Gastroesophageal sphincter (tissue), 4 donors: ENCODE measurements at regions not wholly inside any gene's neighbourhood (a gene's known extent, or its start where the extent isn't known, plus 50 kb on each side); places are given as distances from the start of the nearest gene placed in this dataset.

Experiments used
- ATAC-seq: fragments of 150-250 bp; one replicate; pipeline ENCODE4 v1.9.1; 2016; ENCODE audit warnings: mild to moderate bottlenecking, moderate library complexity
- H3K27ac ChIP-seq, 4 donors: fragments of 200-600 bp; sonication (generic) in 3 of 4; 1 replicate in 3 of 4; 2 replicates in 1 of 4; pipeline ENCODE4 v1.5.1; 2016 to 2019
- H3K27me3 ChIP-seq: fragments of 200-600 bp; sonication (generic); one replicate; pipeline ENCODE4 v1.5.1; 2019
- H3K36me3 ChIP-seq, 2 donors: fragments of 200-600 bp; sonication (generic); one replicate each; pipeline ENCODE4 v1.5.1; 2019; ENCODE audit warnings: control low read depth in 1 of 2
- H3K4me1 ChIP-seq, 3 donors: fragments of 200-600 bp; sonication (generic); 1 replicate in 2 of 3; 2 replicates in 1 of 3; pipeline ENCODE4 v1.5.1; 2016 to 2019; ENCODE audit warnings: control low read depth in 2 of 3
- H3K4me3 ChIP-seq, 2 donors: fragments of 200-600 bp; sonication (generic); one replicate each; pipeline ENCODE4 v1.5.1; 2019; ENCODE audit warnings: mild to moderate bottlenecking in 1 of 2, moderate library complexity in 1 of 2
- H3K9me3 ChIP-seq, 3 donors: fragments of 200-600 bp; sonication (generic); one replicate each; pipeline ENCODE4 v1.5.1; 2017 to 2019; ENCODE audit warnings: control low read depth in 2 of 3
- CTCF ChIP-seq, 4 experiments: fragments of 200-600 bp in 2 of 4; fragments of 450-650 bp in 2 of 4; sonication (generic) in 1 of 4; IDR thresholded peaks; one replicate each; pipeline ENCODE4 v1.5.1; 2017 to 2019; ENCODE audit warnings: antibody characterized with exemption in 4 of 4, mild to moderate bottlenecking in 2 of 4, moderate library complexity in 2 of 4
- EP300 ChIP-seq: sonication (generic); formaldehyde crosslinking; IDR thresholded peaks from one replicate; pipeline ENCODE4 v1.6.1; 2017; ENCODE audit warnings: antibody characterized with exemption, mild to moderate bottlenecking
- POLR2A ChIP-seq, 2 donors: fragments of 450-650 bp; IDR thresholded peaks; one replicate each; pipeline ENCODE4 v1.6.1; 2017; ENCODE audit warnings: antibody characterized with exemption in 2 of 2, mild to moderate bottlenecking in 2 of 2, moderate library complexity in 1 of 2
- POLR2AphosphoS5 ChIP-seq: sonication (generic); formaldehyde crosslinking; IDR thresholded peaks from one replicate; pipeline ENCODE4 v1.6.1; 2017; ENCODE audit warnings: antibody characterized with exemption
- WGBS, 2 donors: methylation state at CpG; one replicate each; pipeline ENCODE4 v1.1.5; 2018; ENCODE audit warnings: low coverage in 1 of 2; 5-methylcytosine and 5-hydroxymethylcytosine counted together

- no peak overlapping the region for H3K27ac ChIP-seq
- no peak for ATAC-seq
- H3K27me3 ChIP-seq, result no peaks in the 10 kb centered on the region
- H3K4me1 ChIP-seq, result no peaks in the 10 kb centered on the region
- H3K9me3 ChIP-seq, result no peaks in the 10 kb centered on the region
- no peaks in the 10 kb centered on the region for H3K36me3 ChIP-seq
- TF ChIP-seq EP300 (no peak), POLR2AphosphoS5 (no peak), CTCF (IDR thresholded peaks at IDR 0.05) (no peak), POLR2A (IDR thresholded peaks at IDR 0.05) (no peak)
- H3K4me3 ChIP-seq, result no peak overlapping the region
- 86 to 92% methylated on average over 2 of the region's 2 CpGs for WGBS, 2 donors
These were observed 223.2 kb upstream of the NFIA start for GRCh38 chr1:60859111-60859510.

GRCh38 chr1:60857851-60858250 lies 224.5 kb upstream of the NFIA start:
- Histone ChIP-seq H3K9me3 (no peaks in the 10 kb centered on the region), H3K4me1 (no peaks in the 10 kb centered on the region), H3K27me3 (no peaks in the 10 kb centered on the region), H3K4me3 (no peak overlapping the region), H3K27ac (no peak overlapping the region), H3K36me3 (no peaks in the 10 kb centered on the region)
- WGBS, 2 donors, result 66 to 94% methylated on average over 2 of the region's 2 CpGs
- no peak for ATAC-seq
- TF ChIP-seq EP300 (no peak), CTCF (IDR thresholded peaks at IDR 0.05) (no peak), POLR2AphosphoS5 (no peak), POLR2A (IDR thresholded peaks at IDR 0.05) (no peak)

GRCh38 chr1:60850084-60850483 lies 232.3 kb upstream of the NFIA start:
- no peaks in the 10 kb centered on the region for H3K4me1 ChIP-seq
- H3K9me3 ChIP-seq, result peaks cover 0 to 6% (median 0%) of the 10 kb centered on the region in 3 donors
- no peaks in the 10 kb centered on the region for H3K36me3 ChIP-seq
- no peak overlapping the region for H3K4me3 ChIP-seq
- H3K27me3 ChIP-seq, result no peaks in the 10 kb centered on the region
- WGBS, 2 donors, result 91 to 100% methylated on average over 1 of the region's 1 CpG
- H3K27ac ChIP-seq, result no peak overlapping the region
- TF ChIP-seq CTCF (IDR thresholded peaks at IDR 0.05) (no peak), POLR2AphosphoS5 (no peak), EP300 (no peak), POLR2A (IDR thresholded peaks at IDR 0.05) (no peak)
- ATAC-seq, result no peak

DNA sequence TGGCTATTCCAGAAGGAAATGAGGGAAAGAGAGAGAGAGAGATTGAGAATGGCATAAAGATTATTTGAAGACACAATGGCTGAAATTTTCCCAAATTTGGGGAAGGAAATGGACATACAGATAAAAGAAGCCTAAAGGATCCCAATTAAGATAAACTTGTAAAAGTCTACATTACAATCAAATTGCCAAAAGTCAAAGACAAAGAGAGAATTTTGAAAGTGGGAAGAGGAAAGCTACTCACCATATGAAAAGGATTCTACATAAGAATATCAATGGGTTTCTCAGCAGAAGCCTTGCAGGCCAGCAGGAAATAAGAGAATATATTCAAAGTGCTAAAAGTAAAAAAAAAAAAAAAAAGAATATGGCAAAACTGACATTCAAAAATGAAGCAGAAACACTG lies 233.0 kb upstream of the NFIA start:
- H3K27ac ChIP-seq, result no peak overlapping the region
- peaks cover 0 to 9% (median 0%) of the 10 kb centered on the region in 3 donors for H3K9me3 ChIP-seq
- no peaks in the 10 kb centered on the region for H3K36me3 ChIP-seq
- no peaks in the 10 kb centered on the region for H3K27me3 ChIP-seq
- no peak overlapping the region for H3K4me3 ChIP-seq
- no peak for ATAC-seq
- TF ChIP-seq CTCF (IDR thresholded peaks at IDR 0.05) (no peak), EP300 (no peak), POLR2AphosphoS5 (no peak), POLR2A (IDR thresholded peaks at IDR 0.05) (no peak)
- H3K4me1 ChIP-seq, result no peaks in the 10 kb centered on the region

DNA sequence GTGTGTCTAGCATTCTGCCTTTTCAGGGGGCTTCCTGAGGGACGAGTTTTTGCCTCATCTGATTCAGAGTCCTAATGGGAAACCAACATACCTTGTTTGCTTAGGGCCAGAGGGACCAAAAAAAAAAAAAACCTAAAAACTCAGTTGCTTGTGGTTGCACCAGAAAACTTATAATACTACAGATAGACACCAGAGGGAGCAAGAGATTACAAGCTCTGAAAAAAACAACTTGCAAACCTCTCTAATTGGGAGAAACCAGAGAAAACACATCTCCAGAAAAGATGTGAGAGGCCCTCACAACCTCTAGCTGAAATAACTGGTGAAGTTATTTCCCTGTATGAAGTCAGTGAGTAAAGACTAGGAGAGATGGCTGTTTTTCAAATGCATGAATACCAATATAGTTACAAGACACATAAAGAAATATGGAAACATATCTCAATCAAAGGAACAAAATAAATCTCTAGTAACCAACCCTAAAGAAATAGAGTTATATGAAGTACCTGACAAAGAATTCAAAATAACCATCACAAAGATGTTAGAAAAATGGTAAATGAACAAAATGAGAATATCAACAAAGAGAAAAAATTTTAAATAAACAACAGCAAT lies 233.7 kb upstream of the NFIA start:
- WGBS, 2 donors, result 20% methylated on average over 1 of the region's 1 CpG; no CpG with 5 or more reads in 1 of the 2 donors
- Histone ChIP-seq H3K27ac (no peak overlapping the region), H3K9me3 (peaks cover 0 to 10% (median 0%) of the 10 kb centered on the region in 3 donors), H3K4me3 (no peak overlapping the region), H3K27me3 (no peaks in the 10 kb centered on the region), H3K4me1 (no peaks in the 10 kb centered on the region), H3K36me3 (no peaks in the 10 kb centered on the region)
- TF ChIP-seq CTCF (IDR thresholded peaks at IDR 0.05), result peak in 3 of 4 experiments; percentile 11 to 52 (median 29)
- TF ChIP-seq POLR2AphosphoS5, result no peak
- no peak for ATAC-seq
